GM12878 (cell line): ENCODE measurements at regions not wholly inside any gene's neighbourhood (a gene's known extent, or its start where the extent isn't known, plus 50 kb on each side); places are given as distances from the start of the nearest gene placed in this dataset.

ENCODE experiments used
- ATAC-seq: fragments of 200-7000 bp; cut with Tn5 transposase; 3 replicates; pipeline ENCODE4 v1.9.1; 2020; ENCODE audit warnings: mild to moderate bottlenecking, moderate library complexity
- BruUV-seq: library from RNA; stranded (reverse); fragments of 400-500 nt; replicated peaks from 2 replicates; lab custom pipeline; 2021; lab: Mats Ljungman, UMichigan
- CTCF ChIA-PET: fragments of 300-600 bp; sonication (Branson Sonifier 250); formaldehyde crosslinking; extraction: SDS; loops from one replicate; lab custom pipeline; 2021; ENCODE audit warnings: inconsistent platforms; lab: Yijun Ruan, JAX
- POLR2A ChIA-PET: fragments of 350-600 bp; formaldehyde crosslinking; extraction: SDS; loops from one replicate; lab custom pipeline; 2021; ENCODE audit warnings: inconsistent platforms; lab: Charles Lee
- RAD21 ChIA-PET: fragments of 300-600 bp; sonication (Branson Sonifier 250); formaldehyde crosslinking; loops from one replicate; lab custom pipeline; 2023; ENCODE audit warnings: antibody characterized with exemption; ENCODE audit not compliant: unreplicated experiment; lab: Charles Lee
- SMC1A ChIA-PET: fragments of 300-600 bp; sonication (Branson Sonifier 250); formaldehyde crosslinking; loops from one replicate; lab custom pipeline; 2023; ENCODE audit not compliant: unreplicated experiment, uncharacterized antibody; lab: Charles Lee
- DNase-seq: peaks from one replicate; pipeline ENCODE4 v3.0.0-alpha.2; 2011; ENCODE audit warnings: low read depth, low spot score
- FAIRE-seq: peaks from 3 replicates; lab custom pipeline; 2011; peaks lifted over from hg19 to GRCh38; lab: Jason Lieb, UNC
- H2AFZ ChIP-seq: 2 replicates; pipeline ENCODE4 v1.6.0; 2011; ENCODE audit warnings: low read depth, low read length, control low read depth; ENCODE audit not compliant: control insufficient read depth
- H3K27ac ChIP-seq: 2 replicates; pipeline ENCODE4 v1.5.1; 2011; ENCODE audit warnings: control low read depth; ENCODE audit not compliant: control insufficient read depth, insufficient read depth
- H3K27me3 ChIP-seq, 2 experiments: replicated peaks in 1 of 2; 2 replicates each; pipeline versions ENCODE4 v1.6.0 to v1.6.1; 2011; ENCODE audit warnings: low read length in 1 of 2; ENCODE audit not compliant: control insufficient read depth in 2 of 2, insufficient read depth in 2 of 2
- H3K36me3 ChIP-seq, 2 experiments: 2 replicates each; pipeline ENCODE4 v1.5.1; 2011; ENCODE audit warnings: low read length in 1 of 2; ENCODE audit not compliant: control insufficient read depth in 2 of 2, insufficient read depth in 2 of 2
- H3K4me1 ChIP-seq: 2 replicates; pipeline ENCODE4 v1.6.1; 2011; ENCODE audit warnings: mild to moderate bottlenecking, low read length, moderate library complexity, mixed read lengths; ENCODE audit not compliant: control insufficient read depth, insufficient read depth
- H3K4me2 ChIP-seq: 2 replicates; pipeline ENCODE4 v1.6.0; 2011; ENCODE audit warnings: control low read depth; ENCODE audit not compliant: control insufficient read depth, insufficient read depth
- H3K4me3 ChIP-seq: fragments of 200-600 bp; sonication (generic); 2 replicates; pipeline ENCODE4 v1.5.1; 2016
- H3K79me2 ChIP-seq: 2 replicates; pipeline ENCODE4 v1.6.0; 2011; ENCODE audit warnings: low read length; ENCODE audit not compliant: control insufficient read depth, insufficient read depth
- H3K9ac ChIP-seq: 2 replicates; pipeline ENCODE4 v1.8.0; 2011; ENCODE audit warnings: low read length, control low read depth, mixed read lengths; ENCODE audit not compliant: control insufficient read depth, insufficient read depth
- H3K9me3 ChIP-seq: replicated peaks from 3 replicates; pipeline ENCODE4 v1.5.1; 2011; ENCODE audit warnings: mild to moderate bottlenecking, low read length; ENCODE audit not compliant: control insufficient read depth, insufficient read depth
- H4K20me1 ChIP-seq: 2 replicates; pipeline ENCODE4 v1.6.0; 2011; ENCODE audit not compliant: control insufficient read depth, insufficient read depth
- CBX3 ChIP-seq: fragments of 200-600 bp; sonication (generic); IDR thresholded peaks from 2 replicates; pipeline ENCODE4 v1.6.1; 2016; ENCODE audit warnings: low read depth, borderline replicate concordance
- CEBPB ChIP-seq, 2 experiments: fragments of 150-350 bp in 1 of 2; IDR thresholded peaks; 2 replicates each; pipeline ENCODE4 v1.6.1; 2012 to 2014; ENCODE audit warnings: low read depth in 2 of 2, low read length in 2 of 2, borderline replicate concordance in 1 of 2, inconsistent platforms in 1 of 2
- CHD4 ChIP-seq: fragments of 200-600 bp; sonication (generic); IDR thresholded peaks from 2 replicates; pipeline ENCODE4 v1.6.1; 2016; ENCODE audit warnings: mild to moderate bottlenecking
- POLR2AphosphoS2 ChIP-seq: IDR thresholded peaks from 2 replicates; pipeline ENCODE4 v1.6.1; 2011; ENCODE audit warnings: low read depth, mild to moderate bottlenecking, low read length, improper control_type of control experiment, moderate library complexity
- in situ Hi-C: fragments of 300-500 bp; cut with MboI; formaldehyde crosslinking; loops from 9 replicates; pipeline ENCODE4 v1.14.3; 2018; ENCODE audit warnings: mixed read lengths
- intact Hi-C: fragments of 100-400 bp; cut with micrococcal nuclease; formaldehyde crosslinking; loops from one replicate; pipeline ENCODE4 v1.14.2; 2022; ENCODE audit not compliant: unreplicated experiment
- TF ChIP-seq, protein P1 (sequence below): IDR thresholded peaks from 2 replicates; pipeline ENCODE4 v1.6.1; 2012; ENCODE audit warnings: mild to moderate bottlenecking, low read depth, low read length
- TF ChIP-seq, protein P2 (sequence below): fragments of 450-650 bp; formaldehyde crosslinking; IDR thresholded peaks from 2 replicates; pipeline ENCODE4 v1.5.0; 2022; ENCODE audit warnings: mild to moderate bottlenecking, missing genetic modification characterization
- TF ChIP-seq, protein P3 (sequence below): IDR thresholded peaks from 2 replicates; pipeline ENCODE4 v1.6.1; 2012; ENCODE audit warnings: low read depth, low read length, improper control_type of control experiment
- TF ChIP-seq, protein P4 (sequence below): IDR thresholded peaks from 2 replicates; pipeline ENCODE4 v1.6.1; 2011; ENCODE audit warnings: borderline replicate concordance, low read depth, mild to moderate bottlenecking, moderate library complexity, low read length; ENCODE audit not compliant: insufficient read depth, poor library complexity, severe bottlenecking
- TF ChIP-seq, protein P5 (sequence below): IDR thresholded peaks from 2 replicates; pipeline ENCODE4 v1.6.1; 2012; ENCODE audit warnings: improper control_type of control experiment, low read depth, low read length; ENCODE audit not compliant: insufficient replicate concordance

DNA sequence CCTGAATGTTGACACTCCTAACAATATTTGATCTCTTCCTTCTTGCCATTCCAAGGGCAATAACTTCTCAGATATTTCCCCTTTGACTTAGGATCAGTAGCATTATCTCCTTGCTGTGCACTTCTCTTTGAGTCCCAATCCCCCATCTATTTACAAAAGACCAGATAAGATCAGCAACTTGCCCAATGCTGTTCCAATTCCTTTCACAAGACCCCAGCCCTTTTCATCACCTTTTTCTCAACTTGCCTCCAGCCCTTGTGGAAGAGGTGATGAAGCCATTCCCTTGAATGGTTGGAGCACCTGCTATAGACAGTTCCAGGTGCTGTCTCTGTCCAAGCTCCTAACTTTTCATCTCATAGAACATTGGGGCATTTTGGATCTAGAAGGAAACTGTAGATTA, 51.1 kb upstream of the ARID5B start:
- Histone ChIP-seq H3K4me2 (no peak overlapping the region), H4K20me1 (no peaks in the 10 kb centered on the region), H3K36me3 (no peaks in the 10 kb centered on the region), H3K4me3 (no peak overlapping the region), H3K9me3 (no peaks in the 10 kb centered on the region), H3K27ac (no peak overlapping the region), H3K9ac (no peak overlapping the region), H3K79me2 (no peaks in the 10 kb centered on the region), H3K4me1 (no peaks in the 10 kb centered on the region), H2AFZ (no peak overlapping the region), H3K27me3 (no peaks in the 10 kb centered on the region)
- intact Hi-C loops = no loop called here
- ChIA-PET CTCF (no interaction called here), RAD21 (no interaction called here), POLR2A (no interaction called here), SMC1A (no interaction called here)
- in situ Hi-C loops = no loop called here
- ATAC-seq (no peak), DNase-seq (no peak), FAIRE-seq (no peak)
- no TSS peak for BruUV-seq
- TF ChIP-seq, protein P1, sequence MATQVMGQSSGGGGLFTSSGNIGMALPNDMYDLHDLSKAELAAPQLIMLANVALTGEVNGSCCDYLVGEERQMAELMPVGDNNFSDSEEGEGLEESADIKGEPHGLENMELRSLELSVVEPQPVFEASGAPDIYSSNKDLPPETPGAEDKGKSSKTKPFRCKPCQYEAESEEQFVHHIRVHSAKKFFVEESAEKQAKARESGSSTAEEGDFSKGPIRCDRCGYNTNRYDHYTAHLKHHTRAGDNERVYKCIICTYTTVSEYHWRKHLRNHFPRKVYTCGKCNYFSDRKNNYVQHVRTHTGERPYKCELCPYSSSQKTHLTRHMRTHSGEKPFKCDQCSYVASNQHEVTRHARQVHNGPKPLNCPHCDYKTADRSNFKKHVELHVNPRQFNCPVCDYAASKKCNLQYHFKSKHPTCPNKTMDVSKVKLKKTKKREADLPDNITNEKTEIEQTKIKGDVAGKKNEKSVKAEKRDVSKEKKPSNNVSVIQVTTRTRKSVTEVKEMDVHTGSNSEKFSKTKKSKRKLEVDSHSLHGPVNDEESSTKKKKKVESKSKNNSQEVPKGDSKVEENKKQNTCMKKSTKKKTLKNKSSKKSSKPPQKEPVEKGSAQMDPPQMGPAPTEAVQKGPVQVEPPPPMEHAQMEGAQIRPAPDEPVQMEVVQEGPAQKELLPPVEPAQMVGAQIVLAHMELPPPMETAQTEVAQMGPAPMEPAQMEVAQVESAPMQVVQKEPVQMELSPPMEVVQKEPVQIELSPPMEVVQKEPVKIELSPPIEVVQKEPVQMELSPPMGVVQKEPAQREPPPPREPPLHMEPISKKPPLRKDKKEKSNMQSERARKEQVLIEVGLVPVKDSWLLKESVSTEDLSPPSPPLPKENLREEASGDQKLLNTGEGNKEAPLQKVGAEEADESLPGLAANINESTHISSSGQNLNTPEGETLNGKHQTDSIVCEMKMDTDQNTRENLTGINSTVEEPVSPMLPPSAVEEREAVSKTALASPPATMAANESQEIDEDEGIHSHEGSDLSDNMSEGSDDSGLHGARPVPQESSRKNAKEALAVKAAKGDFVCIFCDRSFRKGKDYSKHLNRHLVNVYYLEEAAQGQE = no peak
- TF ChIP-seq POLR2AphosphoS2 (no peak), CHD4 (no peak), CEBPB (IDR thresholded peaks at IDR 0.05; ENCODE audit: borderline replicate concordance in 1 of 2, low read depth in 2 of 2, low read length in 2 of 2) (no peak), CBX3 (no peak)
- TF ChIP-seq, protein P2, sequence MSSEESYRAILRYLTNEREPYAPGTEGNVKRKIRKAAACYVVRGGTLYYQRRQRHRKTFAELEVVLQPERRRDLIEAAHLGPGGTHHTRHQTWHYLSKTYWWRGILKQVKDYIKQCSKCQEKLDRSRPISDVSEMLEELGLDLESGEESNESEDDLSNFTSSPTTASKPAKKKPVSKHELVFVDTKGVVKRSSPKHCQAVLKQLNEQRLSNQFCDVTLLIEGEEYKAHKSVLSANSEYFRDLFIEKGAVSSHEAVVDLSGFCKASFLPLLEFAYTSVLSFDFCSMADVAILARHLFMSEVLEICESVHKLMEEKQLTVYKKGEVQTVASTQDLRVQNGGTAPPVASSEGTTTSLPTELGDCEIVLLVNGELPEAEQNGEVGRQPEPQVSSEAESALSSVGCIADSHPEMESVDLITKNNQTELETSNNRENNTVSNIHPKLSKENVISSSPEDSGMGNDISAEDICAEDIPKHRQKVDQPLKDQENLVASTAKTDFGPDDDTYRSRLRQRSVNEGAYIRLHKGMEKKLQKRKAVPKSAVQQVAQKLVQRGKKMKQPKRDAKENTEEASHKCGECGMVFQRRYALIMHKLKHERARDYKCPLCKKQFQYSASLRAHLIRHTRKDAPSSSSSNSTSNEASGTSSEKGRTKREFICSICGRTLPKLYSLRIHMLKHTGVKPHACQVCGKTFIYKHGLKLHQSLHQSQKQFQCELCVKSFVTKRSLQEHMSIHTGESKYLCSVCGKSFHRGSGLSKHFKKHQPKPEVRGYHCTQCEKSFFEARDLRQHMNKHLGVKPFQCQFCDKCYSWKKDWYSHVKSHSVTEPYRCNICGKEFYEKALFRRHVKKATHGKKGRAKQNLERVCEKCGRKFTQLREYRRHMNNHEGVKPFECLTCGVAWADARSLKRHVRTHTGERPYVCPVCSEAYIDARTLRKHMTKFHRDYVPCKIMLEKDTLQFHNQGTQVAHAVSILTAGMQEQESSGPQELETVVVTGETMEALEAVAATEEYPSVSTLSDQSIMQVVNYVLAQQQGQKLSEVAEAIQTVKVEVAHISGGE (CRISPR knock-in tag) = no peak
- TF ChIP-seq, protein P3, sequence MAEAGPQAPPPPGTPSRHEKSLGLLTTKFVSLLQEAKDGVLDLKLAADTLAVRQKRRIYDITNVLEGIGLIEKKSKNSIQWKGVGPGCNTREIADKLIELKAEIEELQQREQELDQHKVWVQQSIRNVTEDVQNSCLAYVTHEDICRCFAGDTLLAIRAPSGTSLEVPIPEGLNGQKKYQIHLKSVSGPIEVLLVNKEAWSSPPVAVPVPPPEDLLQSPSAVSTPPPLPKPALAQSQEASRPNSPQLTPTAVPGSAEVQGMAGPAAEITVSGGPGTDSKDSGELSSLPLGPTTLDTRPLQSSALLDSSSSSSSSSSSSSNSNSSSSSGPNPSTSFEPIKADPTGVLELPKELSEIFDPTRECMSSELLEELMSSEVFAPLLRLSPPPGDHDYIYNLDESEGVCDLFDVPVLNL = no peak
- TF ChIP-seq, protein P4, sequence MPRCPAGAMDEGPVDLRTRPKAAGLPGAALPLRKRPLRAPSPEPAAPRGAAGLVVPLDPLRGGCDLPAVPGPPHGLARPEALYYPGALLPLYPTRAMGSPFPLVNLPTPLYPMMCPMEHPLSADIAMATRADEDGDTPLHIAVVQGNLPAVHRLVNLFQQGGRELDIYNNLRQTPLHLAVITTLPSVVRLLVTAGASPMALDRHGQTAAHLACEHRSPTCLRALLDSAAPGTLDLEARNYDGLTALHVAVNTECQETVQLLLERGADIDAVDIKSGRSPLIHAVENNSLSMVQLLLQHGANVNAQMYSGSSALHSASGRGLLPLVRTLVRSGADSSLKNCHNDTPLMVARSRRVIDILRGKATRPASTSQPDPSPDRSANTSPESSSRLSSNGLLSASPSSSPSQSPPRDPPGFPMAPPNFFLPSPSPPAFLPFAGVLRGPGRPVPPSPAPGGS = no peak
- TF ChIP-seq, protein P5, sequence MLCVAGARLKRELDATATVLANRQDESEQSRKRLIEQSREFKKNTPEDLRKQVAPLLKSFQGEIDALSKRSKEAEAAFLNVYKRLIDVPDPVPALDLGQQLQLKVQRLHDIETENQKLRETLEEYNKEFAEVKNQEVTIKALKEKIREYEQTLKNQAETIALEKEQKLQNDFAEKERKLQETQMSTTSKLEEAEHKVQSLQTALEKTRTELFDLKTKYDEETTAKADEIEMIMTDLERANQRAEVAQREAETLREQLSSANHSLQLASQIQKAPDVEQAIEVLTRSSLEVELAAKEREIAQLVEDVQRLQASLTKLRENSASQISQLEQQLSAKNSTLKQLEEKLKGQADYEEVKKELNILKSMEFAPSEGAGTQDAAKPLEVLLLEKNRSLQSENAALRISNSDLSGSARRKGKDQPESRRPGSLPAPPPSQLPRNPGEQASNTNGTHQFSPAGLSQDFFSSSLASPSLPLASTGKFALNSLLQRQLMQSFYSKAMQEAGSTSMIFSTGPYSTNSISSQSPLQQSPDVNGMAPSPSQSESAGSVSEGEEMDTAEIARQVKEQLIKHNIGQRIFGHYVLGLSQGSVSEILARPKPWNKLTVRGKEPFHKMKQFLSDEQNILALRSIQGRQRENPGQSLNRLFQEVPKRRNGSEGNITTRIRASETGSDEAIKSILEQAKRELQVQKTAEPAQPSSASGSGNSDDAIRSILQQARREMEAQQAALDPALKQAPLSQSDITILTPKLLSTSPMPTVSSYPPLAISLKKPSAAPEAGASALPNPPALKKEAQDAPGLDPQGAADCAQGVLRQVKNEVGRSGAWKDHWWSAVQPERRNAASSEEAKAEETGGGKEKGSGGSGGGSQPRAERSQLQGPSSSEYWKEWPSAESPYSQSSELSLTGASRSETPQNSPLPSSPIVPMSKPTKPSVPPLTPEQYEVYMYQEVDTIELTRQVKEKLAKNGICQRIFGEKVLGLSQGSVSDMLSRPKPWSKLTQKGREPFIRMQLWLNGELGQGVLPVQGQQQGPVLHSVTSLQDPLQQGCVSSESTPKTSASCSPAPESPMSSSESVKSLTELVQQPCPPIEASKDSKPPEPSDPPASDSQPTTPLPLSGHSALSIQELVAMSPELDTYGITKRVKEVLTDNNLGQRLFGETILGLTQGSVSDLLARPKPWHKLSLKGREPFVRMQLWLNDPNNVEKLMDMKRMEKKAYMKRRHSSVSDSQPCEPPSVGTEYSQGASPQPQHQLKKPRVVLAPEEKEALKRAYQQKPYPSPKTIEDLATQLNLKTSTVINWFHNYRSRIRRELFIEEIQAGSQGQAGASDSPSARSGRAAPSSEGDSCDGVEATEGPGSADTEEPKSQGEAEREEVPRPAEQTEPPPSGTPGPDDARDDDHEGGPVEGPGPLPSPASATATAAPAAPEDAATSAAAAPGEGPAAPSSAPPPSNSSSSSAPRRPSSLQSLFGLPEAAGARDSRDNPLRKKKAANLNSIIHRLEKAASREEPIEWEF = no peak
